Lower leg skin (tissue), 3 donors: ENCODE measurements at regions not wholly inside any gene's neighbourhood (a gene's known extent, or its start where the extent isn't known, plus 50 kb on each side); places are given as distances from the start of the nearest gene placed in this dataset.

ENCODE experiments used
- POLR2A ChIP-seq, 2 donors: fragments of 450-650 bp; IDR thresholded peaks; one replicate each; pipeline ENCODE4 v1.6.1; 2016 to 2017; ENCODE audit warnings: antibody characterized with exemption in 2 of 2, mild to moderate bottlenecking in 1 of 2, moderate library complexity in 1 of 2
- TF ChIP-seq, protein P1 (sequence below), 3 donors: fragments of 450-650 bp; IDR thresholded peaks; one replicate each; pipeline ENCODE4 v1.5.1; 2016; ENCODE audit warnings: antibody characterized with exemption in 3 of 3, mild to moderate bottlenecking in 3 of 3, moderate library complexity in 2 of 3

DNA sequence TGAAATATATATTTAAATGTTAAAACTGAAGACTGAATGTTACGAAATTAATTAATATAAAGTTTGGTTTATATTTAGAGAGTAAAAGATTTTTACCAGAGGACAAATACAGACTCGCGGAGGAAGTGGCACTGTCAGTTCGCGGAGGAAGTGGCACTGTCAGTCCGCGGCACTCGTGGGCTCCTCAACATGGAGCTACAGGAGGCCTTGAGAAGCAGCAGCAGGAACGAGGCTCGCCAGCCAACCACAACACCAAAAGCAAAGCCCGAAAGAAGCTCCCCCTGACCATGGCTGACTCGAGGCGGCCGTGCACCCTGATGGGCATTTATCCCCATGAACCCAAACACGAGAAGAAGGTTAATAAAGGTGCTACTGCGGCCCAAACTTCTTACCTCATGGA is 125.3 kb upstream of the PABPC4L start:
- no peak for TF ChIP-seq POLR2A (IDR thresholded peaks at IDR 0.05)
- TF ChIP-seq, protein P1, sequence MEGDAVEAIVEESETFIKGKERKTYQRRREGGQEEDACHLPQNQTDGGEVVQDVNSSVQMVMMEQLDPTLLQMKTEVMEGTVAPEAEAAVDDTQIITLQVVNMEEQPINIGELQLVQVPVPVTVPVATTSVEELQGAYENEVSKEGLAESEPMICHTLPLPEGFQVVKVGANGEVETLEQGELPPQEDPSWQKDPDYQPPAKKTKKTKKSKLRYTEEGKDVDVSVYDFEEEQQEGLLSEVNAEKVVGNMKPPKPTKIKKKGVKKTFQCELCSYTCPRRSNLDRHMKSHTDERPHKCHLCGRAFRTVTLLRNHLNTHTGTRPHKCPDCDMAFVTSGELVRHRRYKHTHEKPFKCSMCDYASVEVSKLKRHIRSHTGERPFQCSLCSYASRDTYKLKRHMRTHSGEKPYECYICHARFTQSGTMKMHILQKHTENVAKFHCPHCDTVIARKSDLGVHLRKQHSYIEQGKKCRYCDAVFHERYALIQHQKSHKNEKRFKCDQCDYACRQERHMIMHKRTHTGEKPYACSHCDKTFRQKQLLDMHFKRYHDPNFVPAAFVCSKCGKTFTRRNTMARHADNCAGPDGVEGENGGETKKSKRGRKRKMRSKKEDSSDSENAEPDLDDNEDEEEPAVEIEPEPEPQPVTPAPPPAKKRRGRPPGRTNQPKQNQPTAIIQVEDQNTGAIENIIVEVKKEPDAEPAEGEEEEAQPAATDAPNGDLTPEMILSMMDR (IDR thresholded peaks at IDR 0.05): no peak
